ENCODE measurements at regions not wholly inside any gene's neighbourhood (a gene's known extent, or its start where the extent isn't known, plus 50 kb on each side); places are given as distances from the start of the nearest gene placed in this dataset.

DNA sequence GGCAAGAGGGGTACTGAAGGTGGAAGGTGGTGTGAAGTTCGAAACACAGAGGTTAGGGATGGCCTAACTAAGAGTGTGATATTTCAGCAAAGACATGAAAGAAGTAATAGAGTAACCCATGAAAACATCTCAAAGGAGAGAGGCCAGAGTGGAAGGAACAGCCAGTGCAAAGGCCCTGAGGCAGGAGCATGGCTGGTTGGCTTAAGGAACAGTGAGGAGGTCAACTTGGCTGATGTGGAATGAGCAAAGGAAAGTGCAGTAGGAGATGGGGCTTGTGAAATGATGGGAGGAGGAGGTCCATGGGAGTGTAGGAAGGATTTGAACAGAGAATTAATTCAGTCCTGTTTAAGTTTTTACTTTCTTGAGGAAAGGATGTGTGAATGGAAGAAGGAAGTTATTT is 178.3 kb upstream of the ZNF608 start:
- DNase-seq (ENCODE audit: low read depth) = no peak
- H3K4me3 ChIP-seq (ENCODE audit: low read depth, low read length) = no peak overlapping the region
- TF ChIP-seq, protein P1, sequence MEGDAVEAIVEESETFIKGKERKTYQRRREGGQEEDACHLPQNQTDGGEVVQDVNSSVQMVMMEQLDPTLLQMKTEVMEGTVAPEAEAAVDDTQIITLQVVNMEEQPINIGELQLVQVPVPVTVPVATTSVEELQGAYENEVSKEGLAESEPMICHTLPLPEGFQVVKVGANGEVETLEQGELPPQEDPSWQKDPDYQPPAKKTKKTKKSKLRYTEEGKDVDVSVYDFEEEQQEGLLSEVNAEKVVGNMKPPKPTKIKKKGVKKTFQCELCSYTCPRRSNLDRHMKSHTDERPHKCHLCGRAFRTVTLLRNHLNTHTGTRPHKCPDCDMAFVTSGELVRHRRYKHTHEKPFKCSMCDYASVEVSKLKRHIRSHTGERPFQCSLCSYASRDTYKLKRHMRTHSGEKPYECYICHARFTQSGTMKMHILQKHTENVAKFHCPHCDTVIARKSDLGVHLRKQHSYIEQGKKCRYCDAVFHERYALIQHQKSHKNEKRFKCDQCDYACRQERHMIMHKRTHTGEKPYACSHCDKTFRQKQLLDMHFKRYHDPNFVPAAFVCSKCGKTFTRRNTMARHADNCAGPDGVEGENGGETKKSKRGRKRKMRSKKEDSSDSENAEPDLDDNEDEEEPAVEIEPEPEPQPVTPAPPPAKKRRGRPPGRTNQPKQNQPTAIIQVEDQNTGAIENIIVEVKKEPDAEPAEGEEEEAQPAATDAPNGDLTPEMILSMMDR (IDR thresholded peaks at IDR 0.05; ENCODE audit: insufficient read depth, low read length) = no peak

DNA sequence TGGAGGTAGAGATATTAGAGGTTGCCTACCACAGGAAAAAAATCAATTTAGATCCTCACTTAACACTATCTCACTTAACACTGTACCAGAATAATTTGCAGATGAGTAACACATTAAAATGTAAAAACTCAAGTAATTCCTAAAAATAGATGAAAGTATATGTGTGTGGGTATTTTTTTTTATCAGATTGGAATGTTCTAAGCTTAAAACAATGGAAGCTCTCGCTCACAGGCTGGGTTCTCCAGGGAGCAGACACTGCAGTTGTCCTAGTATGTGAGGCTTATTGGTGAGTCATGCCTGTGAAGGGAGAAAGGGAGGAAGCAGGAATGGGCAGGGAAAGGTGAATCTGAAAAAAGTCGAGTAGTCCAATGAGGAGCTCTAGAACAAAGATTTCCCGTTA is 181.3 kb upstream of the ZNF608 start:
- no peak overlapping the region for H3K4me3 ChIP-seq (ENCODE audit: low read depth, low read length)
- TF ChIP-seq, protein P1 (IDR thresholded peaks at IDR 0.05; ENCODE audit: insufficient read depth, low read length) = no peak
- peak; percentile 72 for DNase-seq (ENCODE audit: low read depth)

DNA sequence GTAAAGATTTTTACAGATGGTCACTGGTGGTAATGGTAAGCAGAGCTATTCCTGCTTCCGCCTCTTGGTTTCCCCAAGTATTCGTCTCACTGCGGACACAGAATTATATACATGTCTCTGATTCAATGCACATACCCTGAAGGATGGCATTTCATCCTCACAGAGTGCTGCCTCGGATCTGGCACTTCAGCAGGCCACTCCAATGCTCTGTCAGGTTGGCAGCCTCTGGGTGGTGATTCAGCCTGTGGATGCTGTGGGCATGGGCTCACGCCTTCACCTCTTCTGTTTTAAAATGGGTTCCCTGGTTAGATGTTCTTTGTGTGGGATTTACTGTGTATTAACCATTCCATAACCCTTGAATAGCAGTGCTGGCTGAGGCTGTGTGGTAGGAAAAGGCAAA is 182.6 kb upstream of the ZNF608 start:
- no peak overlapping the region for H3K4me3 ChIP-seq (ENCODE audit: low read depth, low read length)
- TF ChIP-seq, protein P1 (IDR thresholded peaks at IDR 0.05; ENCODE audit: insufficient read depth, low read length) = no peak
- DNase-seq (ENCODE audit: low read depth) = no peak

- peak; percentile 88 for DNase-seq (ENCODE audit: low read depth)
- TF ChIP-seq, protein P1 (IDR thresholded peaks at IDR 0.05; ENCODE audit: insufficient read depth, low read length) = no peak
- H3K4me3 ChIP-seq (ENCODE audit: low read depth, low read length) = no peak overlapping the region
These were observed 186.6 kb upstream of the ZNF608 start for GRCh38 chr5:124932791-124933600.

DNA sequence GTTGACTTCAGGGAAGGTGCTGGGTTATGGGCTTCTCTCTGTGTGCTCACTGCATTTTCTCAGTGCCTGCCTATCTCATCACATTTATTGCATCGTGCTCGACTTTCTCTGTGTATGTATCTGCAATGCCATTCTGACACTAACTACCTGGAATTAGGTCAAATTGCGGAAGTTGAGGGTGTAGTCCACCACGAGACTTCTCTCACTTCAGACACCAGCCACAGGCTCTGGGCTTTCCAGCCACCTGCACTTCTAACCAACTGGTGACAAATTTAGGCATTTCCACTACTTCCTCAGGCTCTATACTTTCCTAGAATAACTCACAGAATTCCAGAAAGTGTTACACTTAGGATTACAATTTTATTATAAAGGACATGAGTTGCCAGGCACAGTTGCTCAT is 188.6 kb upstream of the ZNF608 start:
- TF ChIP-seq, protein P1 (IDR thresholded peaks at IDR 0.05; ENCODE audit: insufficient read depth, low read length) = no peak
- no peak for DNase-seq (ENCODE audit: low read depth)
- no peak overlapping the region for H3K4me3 ChIP-seq (ENCODE audit: low read depth, low read length)

DNA sequence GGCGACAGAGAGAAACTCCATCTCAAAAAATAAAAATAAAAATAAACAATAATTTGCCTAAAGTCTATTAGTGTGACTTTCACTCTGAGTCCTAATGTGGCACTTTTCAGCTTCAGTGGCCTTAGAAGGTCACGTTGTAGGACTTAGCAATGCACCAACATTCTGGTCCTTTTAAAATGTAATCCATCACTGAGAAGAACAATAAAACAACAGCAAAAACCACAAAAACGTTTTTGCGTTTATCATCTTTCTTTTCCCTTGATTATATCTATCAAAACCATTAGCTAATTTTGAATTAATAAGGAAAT is 190.1 kb upstream of the ZNF608 start:
- no peak for DNase-seq (ENCODE audit: low read depth)
- H3K4me3 ChIP-seq (ENCODE audit: low read depth, low read length) = no peak overlapping the region
- TF ChIP-seq, protein P1 (IDR thresholded peaks at IDR 0.05; ENCODE audit: insufficient read depth, low read length) = no peak
